ENCODE measurements at regions not wholly inside any gene's neighbourhood (a gene's known extent, or its start where the extent isn't known, plus 50 kb on each side); places are given as distances from the start of the nearest gene placed in this dataset.

DNA sequence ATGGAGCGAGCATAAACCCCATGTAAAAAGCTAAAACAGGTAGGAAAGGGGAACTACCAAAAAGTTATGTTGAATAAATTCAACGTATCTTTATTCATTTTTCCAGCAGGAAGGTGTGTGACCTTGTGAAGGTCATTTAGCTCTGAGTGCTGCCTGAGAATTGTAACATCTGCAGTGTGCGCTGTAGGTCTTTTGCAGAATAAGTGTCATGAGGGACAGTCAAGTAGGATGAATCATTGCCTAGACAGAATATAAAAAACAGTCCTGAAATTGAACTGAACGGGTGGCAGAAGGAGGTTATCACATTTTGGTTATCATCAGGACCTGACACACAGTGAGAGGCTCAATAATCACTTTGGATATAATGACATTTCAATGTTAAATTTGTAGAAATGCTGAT is 334.8 kb upstream of the NOVA1 start:
- no peak for DNase-seq

DNA sequence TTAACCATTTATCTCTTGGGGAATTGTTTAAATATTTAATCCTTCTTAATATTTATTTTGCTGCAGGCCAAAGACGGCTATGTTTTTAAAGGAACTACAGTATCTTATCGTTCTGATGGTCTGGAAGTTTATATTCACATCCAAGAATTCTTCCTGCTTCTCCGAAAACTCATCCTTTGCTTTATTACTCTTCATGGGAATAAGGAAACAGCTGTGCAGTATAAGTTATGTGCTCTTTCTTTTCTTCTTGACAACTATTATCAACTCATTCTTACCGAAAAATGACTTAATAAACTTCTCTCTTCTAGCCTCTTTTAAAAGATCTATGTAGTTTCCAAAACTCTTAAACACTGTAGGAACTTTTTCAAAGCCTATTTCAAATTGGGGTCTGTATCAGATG is 335.6 kb upstream of the NOVA1 start:
- DNase-seq: no peak

DNA sequence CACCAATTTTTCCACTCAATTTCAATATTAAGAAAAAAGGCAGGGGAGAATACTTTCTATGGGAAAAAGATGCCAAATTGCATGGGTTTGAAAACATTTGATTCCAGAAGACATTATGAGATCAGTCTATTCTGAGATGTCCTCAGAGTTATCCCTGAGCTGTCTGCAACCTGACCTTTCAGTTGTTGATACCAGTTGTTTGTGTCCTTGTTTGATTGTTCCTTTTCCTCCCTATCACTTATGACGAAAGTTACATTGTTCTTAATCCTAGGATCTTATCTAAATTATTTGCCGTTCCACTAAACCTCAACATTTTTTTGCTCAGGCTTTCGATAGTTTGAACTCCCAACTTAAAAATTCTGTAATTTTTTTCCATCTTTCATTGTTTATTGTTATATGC is 336.3 kb upstream of the NOVA1 start:
- DNase-seq: no peak

DNA sequence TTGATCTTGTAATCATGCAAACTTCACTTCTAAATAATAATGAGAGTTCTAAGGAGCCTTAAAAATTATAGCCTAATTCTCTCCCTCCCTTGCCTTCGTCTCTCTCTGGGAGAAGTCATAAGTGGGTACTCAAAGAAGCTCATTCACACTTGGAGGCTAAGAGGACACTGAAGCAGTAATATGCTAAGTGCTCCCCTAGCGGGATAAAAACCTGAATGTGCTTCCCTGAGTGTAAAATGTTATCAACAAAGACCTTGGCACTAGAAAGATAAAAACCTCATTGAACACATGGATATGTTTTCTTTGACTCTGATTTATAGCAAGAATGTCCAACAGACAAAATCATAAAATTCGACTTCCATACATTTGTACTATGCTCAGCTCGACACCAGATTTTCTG is 337.9 kb upstream of the NOVA1 start:
- DNase-seq: no peak

DNA sequence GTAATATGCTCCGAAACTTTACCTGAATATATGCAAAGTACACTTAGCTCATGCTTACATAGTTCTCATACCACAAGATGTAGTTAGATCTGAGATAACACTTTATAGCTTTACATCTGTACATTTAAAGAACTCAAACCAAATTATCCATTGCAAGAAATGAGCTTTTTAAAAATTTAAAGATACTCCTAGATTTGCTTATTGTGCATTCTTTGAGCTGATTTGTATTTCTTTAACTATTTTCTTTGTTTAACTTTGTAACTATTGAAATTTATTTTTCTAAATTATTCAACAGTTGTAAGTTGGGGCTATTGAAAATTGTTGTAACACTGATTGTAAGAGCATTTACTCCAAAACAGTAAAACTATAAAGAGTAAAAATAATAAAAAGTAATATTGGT is 340.2 kb upstream of the NOVA1 start:
- DNase-seq: no peak

DNA sequence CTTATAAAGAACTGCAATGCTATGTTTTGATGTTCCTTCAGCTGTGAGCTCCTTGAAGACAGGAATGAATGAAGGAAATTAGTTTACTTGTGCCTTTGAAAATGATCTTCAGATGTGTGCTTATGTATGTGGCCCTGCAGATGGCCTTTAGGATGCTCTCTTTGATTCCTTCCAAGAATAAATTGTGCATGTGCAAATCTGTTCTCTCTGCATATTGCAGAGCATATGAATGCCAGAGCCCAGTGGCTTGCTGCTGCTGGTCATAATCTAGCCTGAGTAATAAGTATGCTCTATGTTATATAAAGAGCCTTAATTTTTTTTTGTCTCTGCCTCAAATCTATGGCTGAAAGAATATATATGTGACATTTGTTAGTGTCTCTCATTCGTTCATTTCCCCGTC is 341.9 kb upstream of the NOVA1 start:
- no peak for DNase-seq

DNA sequence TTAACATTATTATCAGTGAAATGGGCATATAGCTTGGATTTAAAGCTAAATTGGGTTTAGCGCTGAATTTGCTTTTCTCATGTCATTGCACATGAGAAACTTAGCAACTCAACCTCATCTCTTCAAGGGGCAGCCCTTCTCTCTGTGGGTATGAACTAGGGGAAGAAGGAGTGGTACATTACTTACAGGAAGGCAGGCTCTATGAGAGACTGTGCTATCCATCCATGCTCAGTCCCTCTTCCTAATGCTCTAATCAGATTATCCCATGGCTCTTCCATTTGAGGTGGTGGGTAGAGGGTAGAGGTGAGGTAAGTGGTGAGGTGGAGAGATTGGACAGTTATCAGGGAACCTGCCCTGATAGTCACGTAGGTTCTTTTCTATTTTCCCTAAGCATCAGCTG is 343.7 kb upstream of the NOVA1 start:
- no peak for DNase-seq

DNA sequence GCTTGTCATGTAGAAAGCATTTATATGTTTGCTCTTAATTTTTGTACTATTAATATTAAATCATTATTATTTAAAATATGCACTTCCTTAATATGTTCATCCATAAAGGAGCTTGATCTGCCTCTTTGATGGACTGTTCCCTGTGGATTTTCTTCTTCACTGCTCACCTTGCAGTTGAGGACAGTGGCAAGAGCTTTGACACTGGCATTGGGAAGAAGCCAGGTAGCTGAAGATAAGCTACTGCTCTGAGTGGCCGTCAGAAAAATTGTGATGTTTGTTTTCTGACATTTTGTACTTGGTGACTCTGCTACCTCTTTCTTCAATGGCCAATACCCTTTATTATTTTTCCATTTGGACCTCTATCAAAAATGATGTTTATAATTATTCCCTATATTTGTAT is 349.4 kb upstream of the NOVA1 start:
- no peak for DNase-seq

DNA sequence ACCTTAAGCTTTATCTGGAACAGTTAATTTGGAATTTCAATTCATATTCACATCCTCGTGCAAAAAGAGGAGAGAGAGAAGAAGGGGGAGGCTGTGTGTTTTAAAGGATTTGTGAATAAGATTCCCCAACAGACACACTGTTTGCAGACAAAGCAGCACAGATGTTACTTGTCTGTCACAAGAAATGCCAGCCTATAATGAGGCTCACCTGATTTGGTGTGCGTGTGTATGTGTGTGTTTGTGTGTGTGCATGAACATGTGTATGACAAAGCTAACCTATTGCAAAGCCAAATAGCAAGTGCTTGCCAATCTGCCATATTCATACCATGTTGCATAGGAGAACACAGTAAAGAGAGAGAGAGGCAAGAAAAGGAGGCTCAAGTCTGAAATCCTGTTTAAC is 361.6 kb upstream of the NOVA1 start:
- DNase-seq: no peak

DNA sequence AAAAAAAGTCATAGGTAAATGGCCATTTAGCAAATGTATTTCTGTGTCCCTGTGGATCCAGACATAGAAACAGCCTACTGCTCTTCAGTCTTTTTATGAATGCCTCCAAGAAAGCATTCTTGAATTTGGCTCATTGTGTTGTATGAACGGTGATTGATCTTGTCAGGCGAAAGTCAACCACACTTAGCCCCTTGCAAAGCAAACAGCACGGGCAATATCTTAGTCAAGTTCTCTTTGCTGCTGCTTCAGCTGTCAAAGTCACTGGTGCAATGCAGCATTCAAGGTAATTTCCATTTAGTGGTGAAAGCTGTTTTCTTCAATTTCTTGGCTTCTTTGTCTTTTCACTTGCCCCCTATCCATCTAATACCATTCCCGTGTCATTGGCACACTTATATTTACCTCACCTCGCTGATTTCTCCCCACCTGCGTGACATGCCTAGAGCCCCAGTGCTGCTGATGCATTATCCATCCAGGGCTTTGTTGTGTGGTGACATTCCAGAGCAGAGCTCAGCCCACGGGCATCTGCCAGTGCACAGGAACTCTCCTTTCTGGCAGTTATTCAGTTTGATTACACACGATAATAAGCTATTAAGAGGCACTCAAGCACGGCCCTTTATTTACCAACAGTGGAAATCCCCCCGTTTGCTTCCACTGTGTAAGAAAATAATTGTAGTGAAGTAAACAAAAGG is 362.3 kb upstream of the NOVA1 start:
- DNase-seq: no peak

DNA sequence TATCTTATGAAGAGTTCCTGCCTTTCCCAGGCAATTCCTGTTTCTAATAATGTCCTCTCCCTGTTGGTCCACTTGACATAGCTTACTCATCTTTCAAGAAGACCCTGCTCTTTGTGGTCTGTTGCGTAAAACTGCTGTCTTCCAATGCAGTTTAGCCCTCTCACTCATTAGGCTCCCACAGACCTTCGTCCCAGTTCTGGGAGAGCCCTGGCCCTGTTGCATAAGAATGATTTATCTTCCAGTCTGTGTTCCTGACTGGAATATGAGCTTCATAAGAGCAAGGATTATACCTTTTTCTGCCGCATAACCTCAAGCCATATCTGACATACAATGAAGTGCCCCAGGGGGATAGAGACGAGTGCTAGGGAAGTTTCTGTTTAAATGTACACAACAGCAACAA is 365.9 kb upstream of the NOVA1 start:
- DNase-seq: no peak

DNA sequence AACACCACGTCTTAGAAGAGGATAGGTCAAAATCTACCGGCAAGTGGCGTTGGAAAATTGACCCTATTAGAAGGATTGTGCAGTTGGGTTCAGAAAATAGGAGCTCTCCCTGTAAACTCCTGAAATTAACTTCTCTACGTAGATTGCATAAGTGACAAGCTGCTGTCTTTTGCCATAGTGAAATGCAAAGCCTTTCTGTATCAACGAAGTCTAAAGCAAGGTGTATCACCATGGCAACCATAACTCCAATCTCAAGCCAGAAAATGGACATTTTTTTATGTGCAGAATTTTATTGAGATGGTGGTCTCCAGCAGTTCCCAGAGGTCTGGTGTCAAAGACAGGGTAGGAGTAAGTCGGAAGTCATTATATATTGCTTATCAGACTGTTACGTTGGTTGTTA is 367.7 kb upstream of the NOVA1 start:
- DNase-seq: no peak

DNA sequence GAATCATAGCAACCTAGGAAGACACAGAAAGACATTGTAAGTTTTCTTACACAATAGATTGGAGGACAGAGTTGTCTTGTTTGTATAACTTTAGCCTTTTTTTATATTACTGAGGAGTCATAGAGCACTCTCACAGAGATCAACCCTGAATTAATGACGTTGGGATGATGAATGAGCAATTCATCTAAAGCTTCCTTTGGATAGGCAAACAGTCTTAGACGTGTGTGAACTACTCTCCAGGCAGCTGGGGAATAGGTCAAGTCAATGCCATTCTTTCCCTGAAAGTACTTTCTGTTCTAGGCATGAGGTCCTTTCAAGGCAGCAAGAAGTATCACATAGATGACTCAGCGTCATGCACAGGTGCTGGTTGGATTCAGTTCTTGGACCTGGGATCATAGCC is 369.1 kb upstream of the NOVA1 start:
- DNase-seq: no peak

DNA sequence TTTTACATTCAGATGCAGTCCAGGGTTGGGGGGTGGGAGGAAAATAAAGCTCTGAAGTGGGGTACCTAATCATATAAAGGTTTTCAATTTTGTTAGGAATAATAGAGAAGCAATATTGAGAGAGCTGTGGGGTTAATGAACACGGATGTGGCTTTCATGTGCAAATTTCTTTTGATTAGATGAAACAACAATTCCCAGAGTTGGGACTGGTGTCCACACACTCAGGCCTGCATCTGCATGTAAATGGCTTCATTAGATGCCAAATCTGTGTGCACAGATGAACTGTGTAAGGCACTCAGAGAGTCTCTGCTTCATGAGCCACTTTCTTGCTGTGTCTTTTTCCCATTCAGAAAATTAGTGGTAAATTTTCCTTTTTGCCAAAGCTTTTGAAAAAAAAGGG is 377.1 kb upstream of the NOVA1 start:
- DNase-seq: no peak

DNA sequence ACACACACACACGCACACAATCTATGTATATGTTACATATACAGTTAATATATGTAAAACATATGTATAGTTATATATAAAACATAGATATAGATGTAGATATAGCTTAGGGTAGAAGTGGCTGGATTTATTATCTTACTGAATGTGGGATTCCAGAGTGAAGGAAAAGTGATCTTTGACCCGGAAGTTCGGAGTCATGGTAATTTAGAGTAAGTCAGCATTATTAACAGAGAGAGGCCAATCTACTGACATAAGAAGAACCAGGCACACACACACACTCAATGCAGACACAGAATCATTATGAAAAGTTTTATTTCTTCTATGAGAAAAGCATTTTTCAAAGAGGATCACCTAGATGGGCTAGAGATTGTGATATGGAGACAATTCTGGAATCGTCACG is 384.2 kb upstream of the NOVA1 start:
- DNase-seq: no peak

DNA sequence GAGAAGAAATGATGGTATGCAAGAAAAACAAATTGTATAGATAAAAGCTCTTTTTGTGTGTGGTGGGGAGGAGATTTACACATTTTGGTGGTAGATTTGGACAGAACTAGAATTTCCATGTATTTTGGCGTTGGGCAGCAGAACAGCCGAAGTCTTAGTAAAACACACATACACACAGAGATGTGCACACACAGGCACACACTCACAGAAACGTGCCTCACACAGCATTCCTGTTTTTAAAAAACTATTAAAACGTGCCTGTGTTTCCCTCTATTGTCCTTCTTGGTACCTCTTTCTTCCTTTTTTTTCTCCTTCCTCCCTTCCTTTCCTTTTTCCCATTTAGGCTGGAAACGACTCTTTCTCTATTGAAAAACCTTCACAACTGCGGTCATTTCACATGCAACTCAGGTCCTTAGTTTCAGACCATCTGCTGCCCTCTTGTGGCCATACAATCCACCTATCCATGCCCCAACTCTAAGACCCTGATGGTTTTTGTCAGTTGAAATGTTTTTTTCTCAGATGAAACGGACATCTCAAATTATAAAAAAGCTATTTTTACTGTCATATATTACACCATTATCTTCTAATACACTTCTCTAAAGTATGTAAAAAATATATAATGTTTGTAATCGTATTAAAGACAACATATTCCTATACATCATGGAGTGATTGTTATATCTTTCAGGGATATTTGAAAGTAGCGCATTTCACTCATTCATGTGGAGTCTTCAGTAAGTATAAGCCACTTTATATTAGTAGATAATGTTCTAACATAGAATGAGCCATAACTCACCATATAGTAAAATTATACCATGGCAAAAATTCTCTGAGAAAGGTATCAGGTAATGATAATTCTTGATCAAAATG is 386.7 kb upstream of the NOVA1 start:
- peak; percentile 38 for DNase-seq

DNA sequence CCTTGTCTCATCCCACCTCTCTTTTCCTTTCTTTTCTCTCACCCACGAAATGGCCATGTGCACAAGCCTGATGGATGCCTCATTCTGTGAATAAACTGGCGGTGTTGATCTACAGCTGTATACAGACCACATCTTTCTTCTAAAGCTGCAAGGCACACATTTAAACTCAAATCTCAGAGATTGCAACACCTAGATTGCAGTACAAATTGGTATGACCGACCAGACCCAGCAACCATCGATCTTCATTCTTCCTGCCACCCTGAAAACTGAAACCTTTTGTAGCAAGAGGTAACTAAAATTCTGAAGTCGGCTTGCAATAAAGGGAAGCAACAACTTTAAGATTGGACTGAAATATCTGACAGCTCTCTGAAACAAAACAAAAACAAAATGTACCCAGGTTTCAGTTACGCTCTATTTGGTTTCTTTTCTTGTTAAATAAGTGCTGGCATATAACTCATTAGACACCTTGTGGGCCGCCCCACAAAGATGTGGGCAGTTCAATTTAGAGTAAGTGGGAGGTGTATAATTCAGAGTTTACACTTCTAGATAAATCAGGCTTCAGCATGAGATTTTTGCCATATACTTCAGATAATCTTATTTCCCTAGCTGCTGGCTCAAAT is 390.0 kb upstream of the NOVA1 start:
- DNase-seq: no peak

DNA sequence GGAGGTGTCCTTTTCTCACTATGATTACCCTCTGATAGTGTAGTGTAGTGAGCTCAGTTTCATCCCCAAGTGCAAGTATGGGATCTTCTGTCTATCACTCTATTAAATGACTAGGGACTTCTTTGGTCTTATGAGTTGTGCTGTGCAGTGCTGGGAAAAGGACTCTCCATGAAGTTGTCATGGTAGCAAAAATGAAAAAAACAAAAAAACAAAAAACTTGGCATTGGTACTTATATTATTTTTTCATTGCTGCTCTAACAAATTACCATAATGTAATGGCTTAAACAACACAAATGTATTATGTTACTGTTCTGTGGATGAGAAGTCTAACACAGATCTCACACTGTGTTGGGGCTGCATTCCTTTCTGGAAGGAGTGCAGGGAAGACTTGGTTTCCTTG is 393.1 kb upstream of the NOVA1 start:
- DNase-seq: no peak

DNA sequence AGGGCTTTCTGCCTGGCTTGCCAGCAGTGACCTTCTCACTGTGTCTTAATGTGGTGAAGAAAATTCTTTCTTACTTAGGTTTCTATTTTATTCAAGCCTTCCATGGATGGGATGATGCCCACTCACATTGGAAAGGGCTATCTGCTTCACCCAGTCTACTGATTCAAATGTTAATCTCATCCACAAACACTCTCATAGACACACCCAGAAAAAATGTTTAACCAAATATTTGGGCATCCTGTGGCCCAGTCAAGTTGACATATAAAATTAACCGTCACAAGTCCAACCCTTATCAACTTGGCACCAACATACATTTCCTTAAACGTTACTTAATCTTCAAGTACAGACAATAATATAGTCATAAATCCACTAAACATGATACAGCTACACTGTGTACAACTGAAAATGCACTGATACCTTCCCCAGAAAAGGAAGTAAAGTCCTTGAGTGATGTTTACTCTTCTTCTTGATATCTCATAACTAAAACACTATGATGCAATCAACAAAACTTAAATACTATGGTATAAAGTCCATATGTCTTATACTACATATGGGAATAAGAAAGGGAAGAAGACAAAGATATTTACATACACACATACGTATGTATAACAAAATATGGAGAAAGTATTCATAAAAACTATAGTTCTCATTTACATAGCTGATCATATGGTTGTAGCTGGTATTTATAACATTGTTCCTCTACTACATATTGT is 394.7 kb upstream of the NOVA1 start:
- DNase-seq: no peak

DNA sequence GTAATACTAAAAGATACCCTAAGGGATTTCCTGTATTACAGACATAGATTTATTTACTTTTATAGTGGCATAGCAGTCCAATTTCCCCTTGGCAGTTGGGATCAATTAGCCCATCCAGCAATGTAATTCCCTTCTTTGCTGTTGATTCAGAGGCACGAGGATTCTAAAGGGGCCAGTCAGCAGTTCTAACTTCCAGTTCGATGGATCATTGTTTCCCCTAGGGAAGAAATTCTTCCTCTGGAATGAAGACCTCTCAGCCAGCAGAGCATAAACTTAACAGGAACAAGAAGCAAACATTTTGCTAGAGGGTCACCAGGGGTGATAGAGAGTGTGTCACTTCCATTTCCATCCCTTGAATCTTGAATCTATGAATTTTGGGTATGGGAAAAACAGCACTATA is 395.7 kb upstream of the NOVA1 start:
- DNase-seq: no peak

DNA sequence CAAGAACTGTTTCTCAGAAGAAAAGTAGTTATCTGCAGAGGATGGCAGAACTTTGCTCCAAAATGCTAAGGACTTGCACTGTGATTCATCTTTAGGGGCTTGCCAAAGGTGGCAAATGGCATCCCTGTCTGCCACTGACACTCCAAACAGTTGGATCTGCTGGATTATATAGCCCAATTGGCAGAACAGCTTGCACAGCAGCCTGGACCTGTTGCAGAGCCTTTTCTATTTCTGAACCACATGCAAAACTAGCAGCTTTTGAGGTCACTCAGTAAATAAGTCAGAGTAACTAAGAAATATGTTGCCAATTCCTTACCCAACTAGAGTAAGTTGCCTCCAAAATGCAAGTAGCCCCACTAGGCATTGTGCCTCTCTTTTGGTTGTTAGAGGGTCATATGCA is 397.5 kb upstream of the NOVA1 start:
- DNase-seq: no peak

DNA sequence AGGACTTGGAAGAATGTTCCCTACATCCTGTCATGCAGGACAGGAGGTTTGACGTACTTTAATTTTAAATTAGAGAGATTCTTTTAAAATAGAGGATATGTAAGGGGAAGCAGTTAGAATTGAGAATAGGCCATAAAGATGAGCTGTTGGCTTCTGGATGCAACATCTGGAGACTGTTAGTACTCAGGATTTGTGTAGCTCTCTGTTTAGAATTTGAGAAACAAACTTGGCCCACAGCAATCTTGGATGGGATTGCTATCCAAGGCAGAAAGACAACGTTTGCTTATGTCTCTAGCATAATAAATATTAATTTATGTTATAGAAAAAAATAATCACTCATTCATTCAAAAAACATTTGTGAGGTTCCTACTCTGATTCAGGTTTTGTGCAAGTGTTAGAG is 398.4 kb upstream of the NOVA1 start:
- DNase-seq: no peak

DNA sequence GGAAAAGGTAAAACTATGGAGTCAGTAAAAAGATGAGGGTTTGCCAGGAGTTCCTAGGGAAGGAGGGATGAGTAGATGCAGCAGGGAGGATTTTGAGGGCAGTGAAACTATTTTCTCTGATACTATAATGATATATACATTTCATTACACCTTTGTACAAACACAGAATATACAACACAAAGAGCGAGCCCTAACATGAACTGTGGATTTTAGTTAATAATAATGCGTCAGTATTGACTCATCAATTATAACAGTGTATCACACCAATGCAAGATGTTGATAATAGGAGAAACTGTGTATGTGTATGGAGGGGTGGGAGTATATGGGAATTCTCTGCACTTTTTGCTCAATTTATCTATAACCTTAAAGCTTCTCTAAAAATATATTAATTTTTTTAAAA is 404.3 kb upstream of the NOVA1 start:
- no peak for DNase-seq

DNA sequence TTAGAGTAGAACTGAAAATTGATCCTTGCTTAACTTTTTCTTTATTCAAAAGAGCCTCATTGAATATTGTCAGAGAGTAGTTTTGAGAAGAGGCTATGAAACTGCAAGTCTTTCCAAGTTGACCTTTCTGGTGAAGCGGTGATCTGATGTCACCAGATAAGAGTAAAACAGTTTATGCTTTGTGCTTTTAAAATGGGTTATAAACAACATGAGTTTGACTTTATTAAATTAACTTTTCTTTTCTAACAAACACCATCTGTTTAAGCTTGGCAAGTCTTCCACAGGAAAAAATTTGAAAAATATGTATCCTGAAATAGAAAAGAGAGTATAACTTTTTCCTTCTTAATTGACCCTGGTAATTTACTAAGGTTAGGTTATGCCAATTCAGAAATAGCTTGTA is 408.7 kb upstream of the NOVA1 start:
- DNase-seq: no peak

Measured in stimulated activated CD4-positive, alpha-beta T cell treated with anti-CD3 and anti-CD28 coated beads, Interleukin-15, amount 100 ng/mL, for 24 hours (primary cell).